KMS-11 (cell line): ENCODE measurements at regions not wholly inside any gene's neighbourhood (a gene's known extent, or its start where the extent isn't known, plus 50 kb on each side); places are given as distances from the start of the nearest gene placed in this dataset.

Experiments used
- H2AFZ ChIP-seq: fragments of 200-600 bp; sonication (generic); 2 replicates; pipeline ENCODE4 v1.6.1; 2016; ENCODE audit warnings: antibody characterized with exemption, mixed run types, low read depth
- H3K27ac ChIP-seq: fragments of 200-600 bp; sonication (generic); 2 replicates; pipeline ENCODE4 v1.6.1; 2016; ENCODE audit warnings: mild to moderate bottlenecking, mixed run types
- H3K27me3 ChIP-seq: fragments of 200-600 bp; sonication (generic); 2 replicates; pipeline ENCODE4 v1.6.1; 2017; ENCODE audit warnings: mild to moderate bottlenecking, low read depth, mixed run types, moderate library complexity; ENCODE audit not compliant: insufficient read depth
- H3K36me3 ChIP-seq: fragments of 200-600 bp; sonication (generic); 2 replicates; pipeline ENCODE4 v1.6.1; 2017; ENCODE audit warnings: mild to moderate bottlenecking, mixed run types; ENCODE audit not compliant: insufficient read depth
- H3K4me1 ChIP-seq: fragments of 200-600 bp; sonication (generic); 2 replicates; pipeline ENCODE4 v1.6.1; 2016; ENCODE audit warnings: mild to moderate bottlenecking, low read depth, mixed run types; ENCODE audit not compliant: poor library complexity, severe bottlenecking
- H3K4me2 ChIP-seq: fragments of 200-600 bp; sonication (generic); 2 replicates; pipeline ENCODE4 v1.7.0; 2016; ENCODE audit warnings: mild to moderate bottlenecking, mixed run types
- H3K4me3 ChIP-seq: fragments of 200-600 bp; sonication (generic); IDR thresholded peaks from 2 replicates; pipeline ENCODE4 v1.6.1; 2017; ENCODE audit warnings: low read depth, low read length, mixed read lengths; ENCODE audit not compliant: insufficient read depth
- H3K79me2 ChIP-seq: fragments of 200-600 bp; sonication (generic); 2 replicates; pipeline ENCODE4 v1.6.1; 2016; ENCODE audit warnings: low read depth, mixed run types; ENCODE audit not compliant: insufficient read depth
- H3K9ac ChIP-seq: fragments of 200-600 bp; sonication (generic); 2 replicates; pipeline ENCODE4 v1.6.1; 2016; ENCODE audit warnings: mild to moderate bottlenecking, mixed run types
- H4K20me1 ChIP-seq: fragments of 200-600 bp; sonication (generic); 2 replicates; pipeline ENCODE4 v1.6.1; 2016; ENCODE audit warnings: mild to moderate bottlenecking, mixed run types; ENCODE audit not compliant: insufficient read depth
- TF ChIP-seq, protein P1 (sequence below): fragments of 200-600 bp; sonication (generic); conservative IDR thresholded peaks from 2 replicates; pipeline ENCODE4 v1.6.1; 2017; ENCODE audit warnings: low read depth, mild to moderate bottlenecking, antibody characterized with exemption, low read length, moderate library complexity, mixed read lengths

DNA sequence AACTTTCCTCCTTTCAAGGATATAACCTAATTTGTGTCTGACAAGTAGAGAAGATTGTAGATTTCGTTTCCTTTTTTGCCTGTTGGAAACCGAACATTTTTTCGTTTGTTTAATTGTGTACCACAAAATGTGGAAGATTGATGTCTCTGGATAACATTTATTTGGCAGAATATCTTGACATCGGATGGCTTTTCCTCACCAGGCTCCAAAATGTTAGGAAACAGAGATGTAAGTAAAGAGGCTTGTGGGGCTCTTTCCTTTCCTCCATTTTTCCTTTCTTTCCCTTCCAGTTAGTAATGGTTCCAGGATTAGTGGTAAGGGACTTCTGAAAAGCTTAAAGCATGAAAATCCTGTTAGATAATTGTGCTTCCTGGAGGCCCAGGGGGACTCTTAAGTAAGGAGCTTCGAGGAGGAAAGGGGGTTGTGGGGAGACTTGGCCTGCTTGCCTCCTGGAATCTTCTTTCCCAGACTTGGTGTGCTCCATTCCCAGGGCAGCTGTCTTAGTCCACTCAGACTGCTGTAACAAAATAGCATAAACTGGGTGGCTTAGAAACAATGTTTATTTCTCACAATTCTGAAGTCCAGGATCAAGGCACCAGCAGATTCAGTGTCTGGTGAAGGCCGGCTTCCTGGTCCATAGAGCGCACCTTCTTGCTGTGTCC is 243.1 kb upstream of the PWP1 start:
- H3K79me2 ChIP-seq: no peaks in the 10 kb centered on the region
- H4K20me1 ChIP-seq: no peaks in the 10 kb centered on the region
- no peaks in the 10 kb centered on the region for H3K27me3 ChIP-seq
- TF ChIP-seq, protein P1, sequence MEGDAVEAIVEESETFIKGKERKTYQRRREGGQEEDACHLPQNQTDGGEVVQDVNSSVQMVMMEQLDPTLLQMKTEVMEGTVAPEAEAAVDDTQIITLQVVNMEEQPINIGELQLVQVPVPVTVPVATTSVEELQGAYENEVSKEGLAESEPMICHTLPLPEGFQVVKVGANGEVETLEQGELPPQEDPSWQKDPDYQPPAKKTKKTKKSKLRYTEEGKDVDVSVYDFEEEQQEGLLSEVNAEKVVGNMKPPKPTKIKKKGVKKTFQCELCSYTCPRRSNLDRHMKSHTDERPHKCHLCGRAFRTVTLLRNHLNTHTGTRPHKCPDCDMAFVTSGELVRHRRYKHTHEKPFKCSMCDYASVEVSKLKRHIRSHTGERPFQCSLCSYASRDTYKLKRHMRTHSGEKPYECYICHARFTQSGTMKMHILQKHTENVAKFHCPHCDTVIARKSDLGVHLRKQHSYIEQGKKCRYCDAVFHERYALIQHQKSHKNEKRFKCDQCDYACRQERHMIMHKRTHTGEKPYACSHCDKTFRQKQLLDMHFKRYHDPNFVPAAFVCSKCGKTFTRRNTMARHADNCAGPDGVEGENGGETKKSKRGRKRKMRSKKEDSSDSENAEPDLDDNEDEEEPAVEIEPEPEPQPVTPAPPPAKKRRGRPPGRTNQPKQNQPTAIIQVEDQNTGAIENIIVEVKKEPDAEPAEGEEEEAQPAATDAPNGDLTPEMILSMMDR: no peak
- no peak overlapping the region for H2AFZ ChIP-seq
- no peak overlapping the region for H3K9ac ChIP-seq
- no peaks in the 10 kb centered on the region for H3K36me3 ChIP-seq
- H3K27ac ChIP-seq: no peak overlapping the region
- no peaks in the 10 kb centered on the region for H3K4me1 ChIP-seq
- no peak overlapping the region for H3K4me2 ChIP-seq
- no peak overlapping the region for H3K4me3 ChIP-seq

DNA sequence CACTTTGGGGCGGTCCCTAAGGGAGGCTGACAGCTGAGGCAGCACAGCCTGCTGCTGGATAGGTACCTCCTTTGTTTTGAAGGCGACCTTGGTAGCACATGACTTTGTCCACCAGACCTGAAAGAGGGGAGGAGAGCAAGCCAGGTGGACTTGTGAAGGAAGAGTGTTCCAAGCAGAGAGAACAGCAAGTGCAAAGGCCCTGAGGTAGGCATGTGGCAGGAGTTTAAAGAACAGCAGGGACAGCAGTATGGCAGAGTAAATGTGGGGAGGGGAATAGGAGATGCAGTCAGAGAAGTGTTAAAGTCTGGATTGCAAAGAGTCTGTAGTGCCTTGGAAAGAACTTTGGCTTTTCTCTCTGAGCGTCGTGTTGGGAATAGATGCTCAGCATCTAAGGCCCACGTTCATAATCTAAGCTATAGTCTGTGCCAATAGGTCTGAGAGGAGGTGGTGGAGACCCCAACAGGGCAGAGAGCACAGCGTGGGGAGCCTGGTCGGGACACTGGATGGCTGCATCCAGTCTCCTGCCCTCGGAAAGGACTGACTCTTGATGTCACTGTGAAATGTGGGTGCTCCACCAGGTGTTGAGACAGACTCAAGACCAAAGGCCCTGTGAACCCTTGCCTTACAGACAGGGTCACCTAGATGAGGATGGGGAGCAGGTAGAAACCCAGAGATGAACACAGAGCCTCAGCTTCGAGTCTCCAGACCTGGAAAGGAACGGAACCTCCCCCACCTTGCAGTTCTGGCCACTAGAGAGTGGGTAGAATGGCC is 242.1 kb upstream of the PWP1 start:
- no peaks in the 10 kb centered on the region for H3K79me2 ChIP-seq
- no peak overlapping the region for H3K9ac ChIP-seq
- H3K4me3 ChIP-seq: no peak overlapping the region
- H3K4me1 ChIP-seq: no peaks in the 10 kb centered on the region
- H3K4me2 ChIP-seq: no peak overlapping the region
- no peaks in the 10 kb centered on the region for H3K27me3 ChIP-seq
- TF ChIP-seq, protein P1: no peak
- H3K36me3 ChIP-seq: no peaks in the 10 kb centered on the region
- H2AFZ ChIP-seq: no peak overlapping the region
- H3K27ac ChIP-seq: no peak overlapping the region
- H4K20me1 ChIP-seq: no peaks in the 10 kb centered on the region

DNA sequence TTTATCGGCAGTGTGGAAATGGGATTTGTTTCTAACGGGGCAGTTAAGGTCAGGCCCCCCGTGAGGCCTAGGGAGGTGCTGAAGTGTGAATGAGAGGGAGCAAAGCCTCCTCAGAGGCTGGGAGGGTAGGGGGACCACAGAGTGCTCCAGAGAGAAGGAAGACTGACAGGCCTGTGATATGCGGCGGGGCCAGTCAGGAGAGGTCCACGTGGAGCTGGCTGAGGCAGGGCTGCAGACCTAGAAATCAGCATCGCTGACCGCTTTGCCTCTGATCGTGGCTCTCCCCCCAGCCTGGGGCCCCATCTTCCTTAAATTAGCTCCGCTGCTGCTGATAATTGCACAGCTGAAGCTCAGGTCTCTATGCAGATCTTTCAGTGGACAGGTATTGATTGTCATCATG is 240.8 kb upstream of the PWP1 start:
- H3K9ac ChIP-seq: no peak overlapping the region
- H3K79me2 ChIP-seq: no peaks in the 10 kb centered on the region
- no peak overlapping the region for H2AFZ ChIP-seq
- no peak overlapping the region for H3K27ac ChIP-seq
- H3K4me1 ChIP-seq: no peaks in the 10 kb centered on the region
- TF ChIP-seq, protein P1: no peak
- H4K20me1 ChIP-seq: no peaks in the 10 kb centered on the region
- no peak overlapping the region for H3K4me3 ChIP-seq
- H3K4me2 ChIP-seq: no peak overlapping the region
- H3K27me3 ChIP-seq: no peaks in the 10 kb centered on the region
- no peaks in the 10 kb centered on the region for H3K36me3 ChIP-seq

DNA sequence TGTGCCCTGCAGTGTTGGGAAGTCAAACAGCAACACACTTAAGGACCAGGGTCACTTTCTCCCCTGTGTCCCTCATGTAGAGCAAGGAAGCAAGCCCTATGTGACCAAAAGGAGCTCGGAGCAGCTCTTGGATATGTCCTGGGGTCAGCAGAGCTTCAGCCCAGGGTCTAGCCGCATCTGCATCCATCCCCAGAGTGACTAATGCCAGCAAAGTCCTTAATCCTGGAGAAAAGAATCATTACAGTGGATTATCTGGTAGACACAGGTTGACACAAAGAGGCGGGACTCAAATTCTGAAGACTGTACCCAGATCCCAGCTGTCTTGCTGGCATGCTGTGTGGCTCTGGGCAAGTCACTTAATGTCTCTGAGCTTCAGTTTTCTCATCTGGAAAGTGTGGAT is 239.1 kb upstream of the PWP1 start:
- no peaks in the 10 kb centered on the region for H4K20me1 ChIP-seq
- H3K4me1 ChIP-seq: no peaks in the 10 kb centered on the region
- no peak overlapping the region for H3K27ac ChIP-seq
- no peak overlapping the region for H3K4me2 ChIP-seq
- H3K27me3 ChIP-seq: no peaks in the 10 kb centered on the region
- no peaks in the 10 kb centered on the region for H3K36me3 ChIP-seq
- H2AFZ ChIP-seq: no peak overlapping the region
- TF ChIP-seq, protein P1: no peak
- H3K9ac ChIP-seq: no peak overlapping the region
- H3K79me2 ChIP-seq: no peaks in the 10 kb centered on the region
- no peak overlapping the region for H3K4me3 ChIP-seq
